AG08395 (cell line): ENCODE measurements at regions not wholly inside any gene's neighbourhood (a gene's known extent, or its start where the extent isn't known, plus 50 kb on each side); places are given as distances from the start of the nearest gene placed in this dataset.

Experiments
- DNase-seq: peaks from one replicate; pipeline ENCODE4 v3.0.0; 2012; ENCODE audit warnings: mixed read lengths, low spot score

GRCh38 chr13:26831336-26831908 is 70.8 kb upstream of the GPR12 start:
- no peak for DNase-seq

- no peak for DNase-seq
Observed at GRCh38 chr13:26829716-26830115, 69.1 kb upstream of the GPR12 start.

- DNase-seq = no peak
Observed at GRCh38 chr13:26824581-26824980, 64.0 kb upstream of the GPR12 start.

GRCh38 chr13:26822146-26822545 is 61.6 kb upstream of the GPR12 start:
- no peak for DNase-seq

- DNase-seq = no peak
Observed at GRCh38 chr13:26821672-26822071, 61.1 kb upstream of the GPR12 start.

GRCh38 chr13:26820871-26821270 is 60.3 kb upstream of the GPR12 start:
- no peak for DNase-seq

GRCh38 chr13:26819046-26819445 is 58.5 kb upstream of the GPR12 start:
- DNase-seq = no peak

GRCh38 chr13:26816881-26817280 is 56.3 kb upstream of the GPR12 start:
- no peak for DNase-seq

- no peak for DNase-seq
Observed at GRCh38 chr13:26813980-26814348, 53.4 kb upstream of the GPR12 start.

GRCh38 chr13:26813321-26813979 is 52.9 kb upstream of the GPR12 start:
- no peak for DNase-seq

- DNase-seq = no peak
Observed at GRCh38 chr13:26811581-26811980, 51.0 kb upstream of the GPR12 start.
